ENCODE measurements at regions not wholly inside any gene's neighbourhood (a gene's known extent, or its start where the extent isn't known, plus 50 kb on each side); places are given as distances from the start of the nearest gene placed in this dataset.

DNA sequence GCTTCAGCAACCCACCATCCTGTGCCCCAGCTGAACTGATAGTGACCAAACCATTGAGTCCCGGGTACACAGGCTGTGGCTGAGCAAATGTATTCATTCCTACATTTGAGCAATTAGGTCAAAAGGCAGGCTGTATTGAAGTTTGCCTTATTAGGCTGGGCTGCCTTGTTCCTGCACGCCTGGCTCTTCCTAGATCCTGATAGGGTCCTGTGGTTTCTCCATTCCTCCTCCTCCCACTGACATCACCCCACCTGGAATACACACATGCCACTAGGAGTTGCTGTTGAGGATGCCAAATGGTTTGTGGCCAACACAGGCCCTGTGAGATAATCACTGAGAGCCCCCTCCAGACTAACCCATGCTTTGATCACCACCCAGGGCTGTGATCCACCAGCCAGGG lies 66.4 kb upstream of the FGFR2 start:
- TF ChIP-seq, protein P1, sequence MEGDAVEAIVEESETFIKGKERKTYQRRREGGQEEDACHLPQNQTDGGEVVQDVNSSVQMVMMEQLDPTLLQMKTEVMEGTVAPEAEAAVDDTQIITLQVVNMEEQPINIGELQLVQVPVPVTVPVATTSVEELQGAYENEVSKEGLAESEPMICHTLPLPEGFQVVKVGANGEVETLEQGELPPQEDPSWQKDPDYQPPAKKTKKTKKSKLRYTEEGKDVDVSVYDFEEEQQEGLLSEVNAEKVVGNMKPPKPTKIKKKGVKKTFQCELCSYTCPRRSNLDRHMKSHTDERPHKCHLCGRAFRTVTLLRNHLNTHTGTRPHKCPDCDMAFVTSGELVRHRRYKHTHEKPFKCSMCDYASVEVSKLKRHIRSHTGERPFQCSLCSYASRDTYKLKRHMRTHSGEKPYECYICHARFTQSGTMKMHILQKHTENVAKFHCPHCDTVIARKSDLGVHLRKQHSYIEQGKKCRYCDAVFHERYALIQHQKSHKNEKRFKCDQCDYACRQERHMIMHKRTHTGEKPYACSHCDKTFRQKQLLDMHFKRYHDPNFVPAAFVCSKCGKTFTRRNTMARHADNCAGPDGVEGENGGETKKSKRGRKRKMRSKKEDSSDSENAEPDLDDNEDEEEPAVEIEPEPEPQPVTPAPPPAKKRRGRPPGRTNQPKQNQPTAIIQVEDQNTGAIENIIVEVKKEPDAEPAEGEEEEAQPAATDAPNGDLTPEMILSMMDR (conservative IDR thresholded peaks at IDR 0.05): no peak
- TF ChIP-seq EZH2 (IDR thresholded peaks at IDR 0.05; ENCODE audit: low read depth): no peak

Measured in PC-9 (cell line).